H1 (cell line): ENCODE measurements at regions not wholly inside any gene's neighbourhood (a gene's known extent, or its start where the extent isn't known, plus 50 kb on each side); places are given as distances from the start of the nearest gene placed in this dataset.

ENCODE experiments used
- CTCF ChIA-PET: fragments of 300-600 bp; sonication (Branson Sonifier 250); formaldehyde crosslinking; loops from one replicate; lab custom pipeline; 2021; ENCODE audit not compliant: partially characterized antibody; lab: Charles Lee
- POLR2A ChIA-PET: fragments of 300-600 bp; sonication (Branson Sonifier 250); formaldehyde crosslinking; loops from one replicate; lab custom pipeline; 2021; ENCODE audit warnings: inconsistent platforms; ENCODE audit not compliant: partially characterized antibody; lab: Charles Lee
- DNase-seq, 2 experiments: peaks; one replicate each; pipeline versions ENCODE4 v3.0.0 to v3.0.0-alpha.2; 2010 to 2022; ENCODE audit warnings: low spot score in 2 of 2, low read depth in 1 of 2, mixed read lengths in 1 of 2
- FAIRE-seq: peaks from 2 replicates; lab custom pipeline; 2011; peaks lifted over from hg19 to GRCh38; lab: Jason Lieb, UNC
- H2AFZ ChIP-seq: 2 replicates; pipeline ENCODE4 v1.8.1; 2012; ENCODE audit warnings: low read length, inconsistent platforms
- H2AK5ac ChIP-seq: 2 replicates; pipeline ENCODE4 v1.6.1; 2013; ENCODE audit warnings: low read depth, low read length
- H2BK120ac ChIP-seq: replicated peaks from 2 replicates; pipeline ENCODE3; 2013; ENCODE audit warnings: low read depth, low read length, inconsistent platforms
- H2BK12ac ChIP-seq: 2 replicates; pipeline ENCODE4 v1.6.1; 2013; ENCODE audit warnings: low read depth, low read length
- H2BK15ac ChIP-seq: 2 replicates; pipeline ENCODE4 v1.6.1; 2013; ENCODE audit warnings: low read length
- H2BK20ac ChIP-seq: 2 replicates; pipeline ENCODE4 v1.6.1; 2013; ENCODE audit warnings: low read length
- H2BK5ac ChIP-seq: 2 replicates; pipeline ENCODE4 v1.6.1; 2013; ENCODE audit warnings: low read depth, low read length
- H3K14ac ChIP-seq: 2 replicates; pipeline ENCODE4 v1.6.1; 2013; ENCODE audit warnings: inconsistent platforms; ENCODE audit not compliant: insufficient read length
- H3K18ac ChIP-seq: 2 replicates; pipeline ENCODE4 v1.6.1; 2013; ENCODE audit warnings: low read length; ENCODE audit errors: extremely low read depth
- H3K23ac ChIP-seq: 2 replicates; pipeline ENCODE4 v1.6.1; 2013; ENCODE audit warnings: inconsistent platforms; ENCODE audit not compliant: insufficient read length
- H3K23me2 ChIP-seq: 2 replicates; pipeline ENCODE4 v1.6.1; 2013; ENCODE audit warnings: low read depth, low read length
- H3K27ac ChIP-seq: 2 replicates; pipeline ENCODE4 v1.6.1; 2011; ENCODE audit warnings: low read depth, low read length, inconsistent platforms
- H3K27me3 ChIP-seq, 4 experiments: replicated peaks in 1 of 4; 1 replicate in 1 of 4; 2 replicates in 3 of 4; pipeline versions ENCODE4 v1.6.1 to v1.8.1; 2011 to 2013; ENCODE audit warnings: low read length in 3 of 4, mild to moderate bottlenecking in 3 of 4, inconsistent platforms in 2 of 4, mixed read lengths in 2 of 4, moderate library complexity in 1 of 4; ENCODE audit not compliant: control insufficient read depth in 3 of 4, insufficient read depth in 3 of 4; ENCODE audit errors: extremely low read depth in 1 of 4
- H3K36me3 ChIP-seq, 4 experiments: 2 replicates each; pipeline versions ENCODE4 v1.6.1 to v1.8.1; 2011 to 2013; ENCODE audit warnings: mild to moderate bottlenecking in 4 of 4, low read length in 3 of 4, moderate library complexity in 2 of 4, control low read depth in 1 of 4, inconsistent platforms in 1 of 4; ENCODE audit not compliant: insufficient read depth in 4 of 4, control insufficient read depth in 2 of 4
- H3K4ac ChIP-seq: replicated peaks from 2 replicates; pipeline ENCODE3; 2013; ENCODE audit warnings: low read length, low read depth, mixed read lengths, inconsistent platforms; ENCODE audit not compliant: insufficient read length
- H3K4me1 ChIP-seq, 4 experiments: replicated peaks in 1 of 4; 1 replicate in 1 of 4; 2 replicates in 3 of 4; pipeline versions ENCODE4 v1.6.1 to v1.8.1; 2011 to 2013; ENCODE audit warnings: low read length in 3 of 4, inconsistent platforms in 2 of 4, mixed read lengths in 1 of 4; ENCODE audit not compliant: insufficient read depth in 4 of 4, control insufficient read depth in 3 of 4
- H3K4me2 ChIP-seq, 2 experiments: 2 replicates each; pipeline versions ENCODE4 v1.6.1 to v1.8.1; 2011 to 2013; ENCODE audit warnings: low read depth in 2 of 2, low read length in 2 of 2, control low read depth in 1 of 2, inconsistent platforms in 1 of 2, mild to moderate bottlenecking in 1 of 2; ENCODE audit not compliant: insufficient read depth in 1 of 2
- H3K4me3 ChIP-seq, 4 experiments: fragments of 200-600, 300-600 bp in 1 of 4; sonication (generic), shearing (Covaris generic), sonication (Bioruptor Twin) in 1 of 4; 2 replicates each; pipeline versions ENCODE4 v1.5.1 to v1.8.1; 2011 to 2016; ENCODE audit warnings: low read length in 4 of 4, low read depth in 3 of 4, control low read depth in 2 of 4, inconsistent platforms in 2 of 4, mild to moderate bottlenecking in 2 of 4, mixed read lengths in 1 of 4, moderate library complexity in 1 of 4; ENCODE audit not compliant: insufficient read depth in 2 of 4; ENCODE audit errors: extremely low read depth in 1 of 4
- H3K56ac ChIP-seq: replicated peaks from 2 replicates; pipeline ENCODE3; 2013; ENCODE audit warnings: low read depth, mild to moderate bottlenecking, mixed read lengths, low read length, inconsistent platforms; ENCODE audit not compliant: insufficient read length
- H3K79me1 ChIP-seq: 2 replicates; pipeline ENCODE4 v1.6.1; 2013; ENCODE audit warnings: low read depth, low read length, control low read depth
- H3K79me2 ChIP-seq, 2 experiments: 2 replicates each; pipeline versions ENCODE4 v1.6.1 to v1.8.1; 2012 to 2013; ENCODE audit warnings: low read length in 2 of 2, mild to moderate bottlenecking in 2 of 2, inconsistent platforms in 1 of 2; ENCODE audit not compliant: insufficient read depth in 2 of 2, control insufficient read depth in 1 of 2
- H3K9ac ChIP-seq, 4 experiments: replicated peaks in 1 of 4; 1 replicate in 1 of 4; 2 replicates in 3 of 4; pipeline versions ENCODE4 v1.6.1 to v1.8.1; 2011 to 2013; ENCODE audit warnings: low read depth in 3 of 4, low read length in 3 of 4, control low read depth in 2 of 4, mild to moderate bottlenecking in 2 of 4, moderate library complexity in 2 of 4, inconsistent platforms in 1 of 4; ENCODE audit errors: extremely low read depth in 1 of 4
- H3K9me3 ChIP-seq, 2 experiments: 2 replicates each; pipeline versions ENCODE4 v1.6.1 to v1.8.1; 2012 to 2013; ENCODE audit warnings: mild to moderate bottlenecking in 2 of 2, moderate library complexity in 2 of 2, control low read depth in 1 of 2, inconsistent platforms in 1 of 2, low read depth in 1 of 2, low read length in 1 of 2, mixed read lengths in 1 of 2; ENCODE audit not compliant: insufficient read depth in 2 of 2
- H4K20me1 ChIP-seq, 2 experiments: replicated peaks in 1 of 2; 2 replicates each; pipeline versions ENCODE3 to v1.8.1; 2011 to 2013; ENCODE audit warnings: inconsistent platforms in 2 of 2, low read length in 2 of 2, mild to moderate bottlenecking in 1 of 2; ENCODE audit not compliant: insufficient read depth in 2 of 2, control insufficient read depth in 1 of 2
- H4K5ac ChIP-seq: 2 replicates; pipeline ENCODE4 v1.6.1; 2013; ENCODE audit warnings: low read length, low read depth, mixed read lengths, inconsistent platforms; ENCODE audit not compliant: insufficient read length
- H4K8ac ChIP-seq: 2 replicates; pipeline ENCODE4 v1.8.0; 2013; ENCODE audit warnings: mild to moderate bottlenecking, moderate library complexity, low read length, inconsistent platforms; ENCODE audit not compliant: insufficient read depth; ENCODE audit errors: extremely low read depth
- H4K91ac ChIP-seq: replicated peaks from 2 replicates; pipeline ENCODE3; 2013; ENCODE audit warnings: low read length, mixed read lengths, inconsistent platforms; ENCODE audit not compliant: insufficient read length
- CHD1 ChIP-seq: IDR thresholded peaks from 2 replicates; pipeline ENCODE4 v1.6.1; 2012; ENCODE audit warnings: low read depth, low read length, improper control_type of control experiment
- CTBP2 ChIP-seq: IDR thresholded peaks from 2 replicates; pipeline ENCODE4 v1.7.0; 2011; ENCODE audit warnings: borderline replicate concordance, mild to moderate bottlenecking, moderate library complexity, mixed read lengths, low read length; ENCODE audit not compliant: insufficient read depth, insufficient read length
- EGR1 ChIP-seq: IDR thresholded peaks from 2 replicates; pipeline ENCODE4 v1.6.1; 2011; ENCODE audit warnings: low read depth, low read length, borderline replicate concordance
- MAFK ChIP-seq: IDR thresholded peaks from 2 replicates; pipeline ENCODE4 v1.6.1; 2012; ENCODE audit warnings: low read depth, mild to moderate bottlenecking, improper control_type of control experiment, low read length
- RAD21 ChIP-seq, 2 experiments: IDR thresholded peaks in 1 of 2; conservative IDR thresholded peaks in 1 of 2; 2 replicates each; pipeline ENCODE4 v1.6.1; 2011; ENCODE audit warnings: low read depth in 2 of 2, low read length in 2 of 2, improper control_type of control experiment in 1 of 2, inconsistent platforms in 1 of 2, mild to moderate bottlenecking in 1 of 2, moderate library complexity in 1 of 2
- RNF2 ChIP-seq: fragments of 200-900, 300-1000 bp; sonication (generic); IDR thresholded peaks from 2 replicates; pipeline ENCODE4 v1.7.1; 2016; ENCODE audit warnings: borderline replicate concordance, low read depth, mild to moderate bottlenecking, antibody characterized with exemption, low read length; ENCODE audit not compliant: poor library complexity, severe bottlenecking; ENCODE audit errors: missing control alignments
- SP2 ChIP-seq: IDR thresholded peaks from 2 replicates; pipeline ENCODE4 v1.6.1; 2012; ENCODE audit warnings: mild to moderate bottlenecking, low read length, inconsistent platforms
- TF ChIP-seq, protein P1 (sequence below): IDR thresholded peaks from 2 replicates; pipeline ENCODE4 v1.6.1; 2012; ENCODE audit warnings: low read length, inconsistent platforms

DNA sequence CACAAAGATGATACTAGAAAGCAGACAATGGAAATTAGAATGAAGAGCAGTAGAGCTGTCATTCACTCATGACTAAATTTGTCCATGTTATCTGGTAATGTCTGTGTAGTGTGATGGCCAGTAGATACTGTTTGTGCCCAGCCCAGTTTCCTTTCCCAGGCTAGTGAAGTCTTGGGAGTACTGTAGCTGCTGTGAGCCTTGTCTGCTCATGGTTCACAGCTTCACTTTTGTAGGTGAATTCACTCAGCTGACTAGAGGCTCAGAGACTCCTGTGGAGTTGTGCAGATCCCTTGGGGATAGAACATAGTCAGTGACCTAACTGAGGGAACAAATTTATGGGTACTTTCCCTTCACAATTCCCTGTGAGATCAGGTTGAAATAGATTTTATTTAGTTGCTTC is 572.5 kb downstream of the ARL4A start:
- no peak for FAIRE-seq
- Histone ChIP-seq H3K56ac (no peak overlapping the region), H3K27ac (no peak overlapping the region)

More for the DNA sequence above, 572.5 kb downstream of the ARL4A start:
- ChIA-PET CTCF (interaction anchor here (0.6 to 5.0 kb wide), 7 partner anchors 440 to 802 kb away, joined by 3 to 31 read pairs (median 19); partner anchors contain the start of gene ARL4A), POLR2A (no interaction called here)
- Histone ChIP-seq H2BK120ac (no peak overlapping the region), H3K79me1 (no peaks in the 10 kb centered on the region), H3K36me3 (no peaks in the 10 kb centered on the region), H3K4me2 (no peak overlapping the region), H2AK5ac (no peak overlapping the region), H3K79me2 (no peaks in the 10 kb centered on the region), H4K8ac (no peak overlapping the region), H2AFZ (no peak overlapping the region), H3K9me3 (no peaks in the 10 kb centered on the region), H3K23me2 (no peaks in the 10 kb centered on the region), H2BK5ac (no peak overlapping the region), H3K4me3 (no peak overlapping the region), H3K4ac (no peak overlapping the region), H3K9ac (no peak overlapping the region), H3K18ac (no peak overlapping the region), H4K5ac (no peak overlapping the region), H2BK15ac (no peak overlapping the region), H3K14ac (no peak overlapping the region), H3K23ac (no peak overlapping the region), H4K20me1 (no peaks in the 10 kb centered on the region), H4K91ac (no peak overlapping the region), H3K4me1 (no peaks in the 10 kb centered on the region), H2BK12ac (no peak overlapping the region), H3K27me3 (no peaks in the 10 kb centered on the region), H2BK20ac (no peak overlapping the region)
- no peak for DNase-seq
- TF ChIP-seq EGR1 (no peak), MAFK (no peak), SP2 (no peak), CTBP2 (no peak), CHD1 (no peak), RNF2 (no peak), RAD21 (IDR thresholded peaks at IDR 0.05 in 1 of 2, conservative IDR thresholded peaks at IDR 0.05 in 1 of 2; ENCODE audit: low read depth in 2 of 2, low read length in 2 of 2) (no peak)
- TF ChIP-seq, protein P1, sequence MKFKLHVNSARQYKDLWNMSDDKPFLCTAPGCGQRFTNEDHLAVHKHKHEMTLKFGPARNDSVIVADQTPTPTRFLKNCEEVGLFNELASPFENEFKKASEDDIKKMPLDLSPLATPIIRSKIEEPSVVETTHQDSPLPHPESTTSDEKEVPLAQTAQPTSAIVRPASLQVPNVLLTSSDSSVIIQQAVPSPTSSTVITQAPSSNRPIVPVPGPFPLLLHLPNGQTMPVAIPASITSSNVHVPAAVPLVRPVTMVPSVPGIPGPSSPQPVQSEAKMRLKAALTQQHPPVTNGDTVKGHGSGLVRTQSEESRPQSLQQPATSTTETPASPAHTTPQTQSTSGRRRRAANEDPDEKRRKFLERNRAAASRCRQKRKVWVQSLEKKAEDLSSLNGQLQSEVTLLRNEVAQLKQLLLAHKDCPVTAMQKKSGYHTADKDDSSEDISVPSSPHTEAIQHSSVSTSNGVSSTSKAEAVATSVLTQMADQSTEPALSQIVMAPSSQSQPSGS = no peak
